HFFc6 (cell line): ENCODE measurements at regions not wholly inside any gene's neighbourhood (a gene's known extent, or its start where the extent isn't known, plus 50 kb on each side); places are given as distances from the start of the nearest gene placed in this dataset.
"Not testable (repeated sequence)": the region's sequence is repeated elsewhere in the genome, so short reads cannot be mapped to it uniquely, and the experiment has no call there.

ENCODE experiments used
- DNase-seq: peaks from one replicate; pipeline ENCODE4 v3.0.0-alpha.2; 2018
- H3K27ac Mint-ChIP-seq: 2 replicates; pipeline ENCODE4 v1.8.0; 2020; ENCODE audit warnings: mild to moderate bottlenecking, mixed read lengths
- H3K27me3 Mint-ChIP-seq: 2 replicates; pipeline ENCODE4 v1.8.0; 2021; ENCODE audit warnings: mild to moderate bottlenecking, moderate library complexity, mixed read lengths; ENCODE audit not compliant: insufficient read depth
- H3K36me3 Mint-ChIP-seq: 2 replicates; pipeline ENCODE4 v1.8.0; 2021; ENCODE audit warnings: low read depth, mixed read lengths
- H3K4me1 Mint-ChIP-seq: 2 replicates; pipeline ENCODE4 v1.8.0; 2020; ENCODE audit warnings: low read depth, mixed read lengths
- H3K4me3 Mint-ChIP-seq: 2 replicates; pipeline ENCODE4 v1.8.0; 2020; ENCODE audit warnings: mild to moderate bottlenecking, moderate library complexity, mixed read lengths
- H3K9me3 Mint-ChIP-seq: 2 replicates; pipeline ENCODE4 v1.8.0; 2020; ENCODE audit warnings: mild to moderate bottlenecking, mixed read lengths

DNA sequence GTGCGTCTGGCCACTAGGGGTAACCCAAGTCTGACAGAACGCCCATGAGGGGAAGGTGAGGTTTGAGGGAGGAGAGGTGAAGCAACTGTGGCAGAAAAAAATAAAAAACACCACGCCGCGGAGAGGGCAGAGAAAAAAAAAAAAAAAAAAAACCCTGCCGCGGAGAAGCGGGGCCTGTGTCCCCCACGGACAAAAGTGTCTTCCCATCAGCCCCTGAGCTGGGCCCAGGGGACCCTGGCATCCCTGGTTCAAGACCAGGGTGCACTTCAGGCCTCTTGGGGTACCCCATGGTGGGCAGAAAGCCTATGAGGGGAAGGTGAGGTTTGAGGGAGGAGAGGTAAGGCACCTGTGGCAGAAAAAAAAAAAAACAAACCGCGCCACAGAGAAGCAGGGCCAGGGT, 191.1 kb downstream of the POTEH start:
- not testable (repeated sequence) for H3K27me3 Mint-ChIP-seq, H3K4me3 Mint-ChIP-seq, H3K36me3 Mint-ChIP-seq, DNase-seq, H3K27ac Mint-ChIP-seq, H3K4me1 Mint-ChIP-seq, H3K9me3 Mint-ChIP-seq

DNA sequence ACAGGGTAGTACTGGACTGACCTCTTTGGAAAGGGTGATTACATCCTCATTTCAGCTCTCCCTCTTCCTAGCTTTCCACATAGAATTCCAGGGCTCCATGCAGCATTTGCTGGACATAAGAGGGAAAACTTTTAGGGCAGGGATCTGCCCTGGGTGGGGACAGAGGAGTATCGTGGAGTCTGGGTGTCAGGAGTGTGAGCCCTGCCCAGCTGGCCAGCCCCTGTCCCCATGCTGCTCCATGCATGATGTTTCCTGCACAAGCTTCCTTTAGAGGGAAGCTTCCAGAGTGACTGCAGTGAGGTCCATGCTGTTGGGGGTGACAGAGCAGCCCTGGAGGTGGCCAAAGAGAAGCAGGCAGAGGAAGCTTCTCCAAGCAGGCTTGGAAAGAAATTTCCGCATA, 214.5 kb downstream of the POTEH start:
- H3K27me3 Mint-ChIP-seq, H3K36me3 Mint-ChIP-seq, H3K4me1 Mint-ChIP-seq, H3K9me3 Mint-ChIP-seq, DNase-seq, H3K27ac Mint-ChIP-seq, H3K4me3 Mint-ChIP-seq: not testable (repeated sequence)

- not testable (repeated sequence) for H3K9me3 Mint-ChIP-seq, H3K4me1 Mint-ChIP-seq, H3K27me3 Mint-ChIP-seq, H3K36me3 Mint-ChIP-seq, H3K4me3 Mint-ChIP-seq, H3K27ac Mint-ChIP-seq, DNase-seq
These were observed 221.9 kb downstream of the POTEH start for GRCh38 chr22:15911704-15912103.

GRCh38 chr22:15919120-15919519, 229.3 kb downstream of the POTEH start:
- H3K4me3 Mint-ChIP-seq, H3K27ac Mint-ChIP-seq, H3K36me3 Mint-ChIP-seq, H3K27me3 Mint-ChIP-seq, H3K4me1 Mint-ChIP-seq, DNase-seq, H3K9me3 Mint-ChIP-seq: not testable (repeated sequence)

DNA sequence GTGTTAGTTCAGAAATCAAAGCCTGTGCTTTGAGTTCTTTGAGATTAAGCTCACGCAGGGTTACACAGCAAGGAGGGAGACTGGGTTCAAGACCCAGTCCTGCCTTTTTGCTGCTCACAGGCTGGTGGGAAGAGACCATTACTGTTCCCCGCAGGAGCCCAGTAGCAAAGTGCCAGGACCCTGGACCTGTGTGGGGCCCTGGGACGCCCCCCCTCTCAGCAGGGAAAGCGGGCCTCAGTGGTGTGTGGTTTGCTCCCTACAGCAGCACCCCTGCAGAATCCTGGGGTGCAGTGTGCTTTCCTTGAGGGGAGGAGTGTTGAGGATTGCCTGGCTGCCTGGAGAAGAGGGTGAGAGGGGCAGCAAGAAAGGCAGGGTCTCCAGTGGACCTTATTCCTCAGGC, 231.1 kb downstream of the POTEH start:
- not testable (repeated sequence) for H3K36me3 Mint-ChIP-seq, H3K4me3 Mint-ChIP-seq, H3K27me3 Mint-ChIP-seq, H3K9me3 Mint-ChIP-seq, DNase-seq, H3K27ac Mint-ChIP-seq, H3K4me1 Mint-ChIP-seq

DNA sequence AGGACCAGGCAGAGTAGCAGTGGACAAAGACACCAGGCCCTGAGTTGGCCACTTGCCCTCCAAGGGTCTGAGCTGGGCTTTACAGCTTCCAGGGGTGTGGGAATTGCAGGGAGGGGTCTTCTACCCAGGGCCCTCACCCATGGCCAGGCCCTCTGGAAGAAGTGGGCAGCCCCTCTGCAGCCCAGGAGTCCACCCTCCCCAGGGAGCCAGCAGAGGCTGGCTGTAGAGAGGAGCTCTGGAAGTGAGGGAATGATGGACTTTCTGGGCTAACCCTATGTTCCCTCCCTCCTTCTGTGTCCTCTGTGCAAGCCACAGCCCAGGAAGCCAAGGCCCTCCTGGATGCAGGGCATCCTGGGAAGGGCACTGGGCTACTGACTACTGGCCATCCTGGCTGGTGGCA, 232.3 kb downstream of the POTEH start:
- not testable (repeated sequence) for H3K4me1 Mint-ChIP-seq, H3K27me3 Mint-ChIP-seq, H3K4me3 Mint-ChIP-seq, DNase-seq, H3K36me3 Mint-ChIP-seq, H3K27ac Mint-ChIP-seq, H3K9me3 Mint-ChIP-seq

DNA sequence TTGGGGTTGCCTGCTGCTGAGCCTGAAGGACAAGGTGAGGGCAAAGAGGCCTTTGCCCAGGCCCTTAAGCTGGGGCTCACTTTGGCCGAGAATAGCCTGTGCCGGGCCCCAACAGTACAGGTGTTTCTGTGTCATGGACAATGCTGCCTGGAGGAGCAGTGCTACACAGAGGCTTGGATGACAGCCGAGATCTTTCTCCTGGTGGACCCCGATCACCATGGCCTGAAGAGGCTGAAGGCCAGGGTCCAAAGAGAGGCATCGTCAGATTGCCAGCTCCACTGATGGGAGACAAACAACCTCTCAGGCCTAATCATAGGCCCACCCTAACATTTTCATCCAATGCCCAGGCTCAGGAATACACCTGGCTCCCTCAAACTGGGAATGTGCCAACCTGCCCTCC, 232.8 kb downstream of the POTEH start:
- not testable (repeated sequence) for H3K36me3 Mint-ChIP-seq, H3K4me1 Mint-ChIP-seq, H3K27ac Mint-ChIP-seq, H3K9me3 Mint-ChIP-seq, DNase-seq, H3K27me3 Mint-ChIP-seq, H3K4me3 Mint-ChIP-seq

GRCh38 chr22:15924820-15925219, 235.0 kb downstream of the POTEH start:
- not testable (repeated sequence) for H3K4me1 Mint-ChIP-seq, H3K27me3 Mint-ChIP-seq, H3K27ac Mint-ChIP-seq, DNase-seq, H3K36me3 Mint-ChIP-seq, H3K4me3 Mint-ChIP-seq, H3K9me3 Mint-ChIP-seq

DNA sequence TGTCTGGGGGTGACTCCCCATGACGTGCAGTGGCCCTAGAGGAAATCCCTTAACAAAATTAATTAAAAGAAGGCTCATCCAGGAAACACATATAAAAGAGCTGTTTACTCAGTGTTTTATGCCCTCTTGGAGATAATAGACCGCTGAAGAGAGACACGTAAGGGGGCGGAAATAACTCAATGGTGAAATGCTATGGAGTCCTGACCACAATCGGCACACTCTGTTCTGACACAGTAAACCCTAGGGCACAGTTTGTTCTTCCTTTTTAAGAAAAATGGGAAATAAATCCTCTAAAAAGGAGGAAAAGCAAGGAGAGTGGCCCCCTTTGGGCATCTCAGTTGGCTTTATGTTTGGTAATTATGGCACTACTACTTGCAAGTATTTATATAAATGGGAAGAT, 237.3 kb downstream of the POTEH start:
- not testable (repeated sequence) for H3K9me3 Mint-ChIP-seq, H3K27me3 Mint-ChIP-seq, H3K36me3 Mint-ChIP-seq, DNase-seq, H3K27ac Mint-ChIP-seq, H3K4me1 Mint-ChIP-seq, H3K4me3 Mint-ChIP-seq
